GM12872 (cell line): ENCODE measurements at regions not wholly inside any gene's neighbourhood (a gene's known extent, or its start where the extent isn't known, plus 50 kb on each side); places are given as distances from the start of the nearest gene placed in this dataset.

Experiments
- TF ChIP-seq, protein P1 (sequence below): IDR thresholded peaks from 3 replicates; pipeline ENCODE4 v1.5.1; 2011; ENCODE audit warnings: low read depth, mild to moderate bottlenecking, low read length, moderate library complexity; ENCODE audit not compliant: insufficient read depth

DNA sequence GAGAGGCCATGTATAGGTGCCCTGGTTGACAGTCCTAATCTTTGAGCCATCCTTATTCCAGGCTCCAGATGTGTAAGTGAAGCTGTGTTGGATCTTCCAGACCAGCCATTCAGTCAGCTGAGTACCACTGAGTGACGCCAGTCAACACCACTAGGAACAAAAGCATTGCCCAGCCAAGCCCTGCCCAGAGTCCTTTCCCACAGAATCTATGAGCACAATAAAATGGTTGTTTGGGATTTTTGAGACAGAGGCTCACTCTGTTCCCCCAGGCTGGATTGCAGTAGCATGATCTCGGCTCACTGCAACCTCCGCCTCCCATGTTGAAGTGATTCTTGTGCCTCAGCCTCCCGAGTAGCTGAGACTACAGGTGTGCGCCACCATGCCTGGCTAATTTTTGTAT lies 262.5 kb downstream of the BCOR start:
- TF ChIP-seq, protein P1, sequence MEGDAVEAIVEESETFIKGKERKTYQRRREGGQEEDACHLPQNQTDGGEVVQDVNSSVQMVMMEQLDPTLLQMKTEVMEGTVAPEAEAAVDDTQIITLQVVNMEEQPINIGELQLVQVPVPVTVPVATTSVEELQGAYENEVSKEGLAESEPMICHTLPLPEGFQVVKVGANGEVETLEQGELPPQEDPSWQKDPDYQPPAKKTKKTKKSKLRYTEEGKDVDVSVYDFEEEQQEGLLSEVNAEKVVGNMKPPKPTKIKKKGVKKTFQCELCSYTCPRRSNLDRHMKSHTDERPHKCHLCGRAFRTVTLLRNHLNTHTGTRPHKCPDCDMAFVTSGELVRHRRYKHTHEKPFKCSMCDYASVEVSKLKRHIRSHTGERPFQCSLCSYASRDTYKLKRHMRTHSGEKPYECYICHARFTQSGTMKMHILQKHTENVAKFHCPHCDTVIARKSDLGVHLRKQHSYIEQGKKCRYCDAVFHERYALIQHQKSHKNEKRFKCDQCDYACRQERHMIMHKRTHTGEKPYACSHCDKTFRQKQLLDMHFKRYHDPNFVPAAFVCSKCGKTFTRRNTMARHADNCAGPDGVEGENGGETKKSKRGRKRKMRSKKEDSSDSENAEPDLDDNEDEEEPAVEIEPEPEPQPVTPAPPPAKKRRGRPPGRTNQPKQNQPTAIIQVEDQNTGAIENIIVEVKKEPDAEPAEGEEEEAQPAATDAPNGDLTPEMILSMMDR = no peak

DNA sequence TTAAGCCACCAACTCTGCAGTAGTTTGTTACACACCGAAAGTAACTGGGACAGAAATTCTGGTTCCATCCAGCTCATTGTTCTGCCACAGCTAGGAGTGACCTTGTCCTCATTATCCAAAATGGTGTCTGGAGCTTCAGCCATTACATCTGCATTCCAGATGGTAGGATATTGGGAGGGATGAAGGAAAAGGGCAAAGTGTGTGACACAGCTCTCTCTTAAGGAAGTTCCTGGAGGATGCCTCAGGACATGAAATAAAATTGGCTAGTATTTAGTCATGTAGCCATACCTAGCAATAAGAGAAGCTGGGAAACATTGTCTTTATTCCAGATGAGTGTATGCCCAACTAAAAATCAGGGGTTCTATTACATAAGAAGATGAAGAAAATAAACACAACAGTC lies 262.0 kb downstream of the BCOR start:
- TF ChIP-seq, protein P1 = no peak

DNA sequence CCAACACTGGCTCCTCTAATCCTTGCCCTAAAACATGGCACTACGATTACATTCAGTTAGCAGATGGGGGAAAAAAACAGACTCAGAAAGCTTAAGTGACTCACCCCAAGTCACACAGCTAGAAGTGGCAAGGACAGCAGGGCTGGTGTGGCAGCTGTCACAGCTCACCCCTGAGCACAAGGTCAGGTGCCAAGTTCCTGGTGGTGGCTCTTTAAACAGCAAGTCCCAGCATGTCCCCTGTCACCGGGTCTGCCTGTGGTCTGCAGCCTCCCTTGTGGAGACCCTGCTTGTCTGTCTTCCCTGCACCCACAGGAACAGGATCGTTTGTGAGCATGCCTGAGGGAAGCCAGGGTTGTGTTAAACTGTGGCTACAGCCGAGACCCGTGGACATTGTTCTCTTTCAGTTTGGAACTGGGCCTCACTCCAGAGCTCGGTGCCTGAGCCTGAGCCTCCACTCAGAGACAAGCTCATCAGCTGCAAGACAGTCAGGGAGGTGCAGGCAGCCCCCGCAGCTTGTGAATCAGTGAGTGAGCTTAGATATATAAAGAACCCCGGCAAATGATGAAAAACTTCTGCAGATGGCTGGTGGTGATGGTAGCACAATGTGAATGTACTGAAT lies 260.8 kb downstream of the BCOR start:
- TF ChIP-seq, protein P1 = no peak

DNA sequence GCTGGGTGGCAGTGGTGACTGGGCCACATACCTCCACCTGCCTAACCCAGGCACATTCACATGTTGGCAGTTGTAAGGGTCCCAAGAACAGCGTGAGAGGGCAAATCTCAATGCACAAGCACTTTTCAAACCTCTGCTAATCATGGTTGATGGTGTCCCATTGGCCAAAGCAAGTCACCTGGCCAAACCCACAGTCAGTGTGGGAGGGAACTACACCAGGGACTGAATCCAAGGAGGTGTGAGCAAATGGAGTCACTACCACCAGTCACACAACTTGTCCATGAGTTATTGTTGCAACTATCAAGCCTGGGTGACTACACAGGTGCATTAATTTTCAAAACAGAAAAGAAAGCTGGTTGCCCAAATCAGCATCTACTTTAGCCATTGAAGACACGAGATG lies 260.1 kb downstream of the BCOR start:
- TF ChIP-seq, protein P1 = no peak

DNA sequence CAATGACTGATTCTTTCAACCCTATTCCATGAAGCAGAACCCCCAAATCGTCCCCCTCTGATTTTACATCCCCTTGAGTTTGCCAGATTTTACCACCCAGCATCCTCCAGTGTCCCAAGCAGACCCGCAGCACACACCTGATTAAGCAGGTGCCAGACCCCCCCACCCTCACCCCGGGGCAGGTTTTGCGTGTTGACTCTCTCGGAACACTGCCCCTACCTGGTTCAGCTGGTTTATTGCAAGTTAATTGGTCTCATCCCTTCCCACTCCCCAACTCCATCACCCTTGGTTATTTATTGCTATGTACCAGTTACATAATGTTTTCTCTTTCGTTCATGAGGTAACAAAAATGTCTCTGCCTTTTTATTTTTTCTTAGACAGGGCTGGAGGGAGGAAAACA lies 258.4 kb downstream of the BCOR start:
- TF ChIP-seq, protein P1 = no peak

DNA sequence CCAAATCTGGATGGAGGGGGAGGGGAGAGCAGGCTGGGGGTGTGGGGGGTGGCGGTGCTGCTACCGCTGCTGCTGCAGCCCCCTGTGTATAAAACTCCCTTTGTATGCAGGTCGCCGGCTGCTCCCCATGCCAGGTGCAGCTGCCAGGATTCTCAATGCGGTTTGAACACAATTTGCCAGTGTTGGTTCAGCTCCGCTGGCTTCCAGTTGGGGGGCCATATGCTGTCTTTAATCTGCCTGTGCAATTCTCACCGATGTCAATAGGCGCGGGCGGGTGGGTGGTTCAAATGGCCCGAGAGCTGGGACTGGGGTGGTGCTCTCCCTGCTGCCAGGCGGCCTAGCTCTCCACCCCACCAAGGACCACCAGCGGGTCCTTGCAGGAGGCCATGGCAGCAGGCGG lies 257.6 kb downstream of the BCOR start:
- TF ChIP-seq, protein P1 = no peak

DNA sequence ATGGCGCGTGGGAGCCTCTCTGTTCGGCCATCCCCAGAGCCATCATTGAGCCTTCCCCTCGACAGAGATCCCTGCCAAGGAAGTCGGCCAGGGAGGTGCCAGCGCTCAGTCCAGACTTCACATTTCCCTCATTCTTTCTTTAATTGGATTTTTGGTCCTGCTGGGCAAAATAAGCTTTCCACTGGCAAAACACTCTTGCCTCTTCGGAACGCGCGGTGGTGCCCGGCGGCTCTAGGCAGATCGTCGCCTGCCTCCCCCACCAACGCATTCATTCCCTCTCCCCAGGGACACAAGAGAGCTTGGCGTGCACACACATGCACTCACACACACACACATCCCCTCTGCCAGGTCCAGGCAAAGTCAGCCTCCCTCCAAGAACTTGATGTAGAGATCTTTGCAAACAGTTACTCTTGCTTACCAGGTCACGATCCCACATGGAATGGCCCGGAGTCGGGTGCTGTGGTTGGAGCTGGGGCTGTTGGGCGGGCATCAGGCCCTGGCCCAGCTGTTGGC lies 257.1 kb downstream of the BCOR start:
- TF ChIP-seq, protein P1 = no peak
